Smooth muscle cell of the brain vasculature (primary cell): ENCODE measurements at regions not wholly inside any gene's neighbourhood (a gene's known extent, or its start where the extent isn't known, plus 50 kb on each side); places are given as distances from the start of the nearest gene placed in this dataset.

Experiments used
- DNase-seq: peaks from one replicate; pipeline ENCODE4 v3.0.0-alpha.2; 2012; ENCODE audit warnings: low read depth, low spot score

- DNase-seq, result no peak
These were observed 94.5 kb upstream of the NFIA start for GRCh38 chr1:60987904-60988303.

DNA sequence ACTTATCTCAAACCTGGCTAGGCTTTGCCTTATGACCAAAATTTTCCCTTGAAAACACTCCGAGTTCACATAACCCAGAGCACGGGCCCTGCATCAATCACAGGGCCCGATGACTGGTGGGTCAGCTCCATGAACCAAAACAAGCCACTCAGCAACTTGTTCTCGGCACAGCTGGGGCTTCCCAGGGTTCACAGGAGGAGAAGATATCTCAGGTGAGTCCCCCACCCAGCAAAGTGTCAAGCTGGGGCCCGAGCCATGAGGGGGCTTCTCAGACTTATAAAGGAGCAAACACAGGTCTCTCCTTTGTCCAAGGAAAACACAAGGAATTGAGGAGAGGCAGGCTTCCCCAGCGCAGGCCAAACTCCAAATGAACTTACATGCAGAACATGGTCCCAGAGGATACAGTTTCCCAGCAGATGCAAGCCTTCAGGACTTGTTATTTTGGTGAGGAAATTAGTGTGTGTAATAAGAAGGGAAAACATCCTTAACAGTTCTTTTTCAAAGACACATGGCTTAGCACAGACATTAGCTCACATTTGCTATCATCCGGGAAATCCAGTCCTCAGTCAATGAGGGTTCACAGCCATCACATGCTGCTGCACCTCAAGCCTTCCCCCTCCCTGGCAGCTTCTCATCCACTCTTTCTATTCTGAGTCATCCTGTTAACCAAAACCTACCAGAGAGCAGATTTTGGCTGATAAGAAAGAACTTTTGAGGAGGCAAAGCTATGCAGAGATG is 98.1 kb upstream of the NFIA start:
- no peak for DNase-seq

DNA sequence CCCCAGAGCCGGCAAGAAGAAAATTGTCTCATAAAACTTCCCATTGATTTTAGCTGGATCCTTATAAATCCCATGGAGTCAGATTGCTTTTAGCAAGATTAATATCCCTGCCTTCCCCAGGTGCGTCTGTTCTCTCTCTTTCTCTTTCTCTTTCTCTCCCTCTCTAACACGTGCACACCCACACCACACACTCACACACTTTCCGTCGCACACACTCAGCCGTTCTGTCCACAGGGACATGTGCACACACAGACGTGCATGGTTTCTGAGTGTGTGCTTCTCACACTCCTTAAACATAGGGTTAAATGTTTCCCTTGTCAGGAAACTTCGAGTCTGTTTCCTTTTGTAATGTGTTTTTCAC is 98.7 kb upstream of the NFIA start:
- no peak for DNase-seq

DNA sequence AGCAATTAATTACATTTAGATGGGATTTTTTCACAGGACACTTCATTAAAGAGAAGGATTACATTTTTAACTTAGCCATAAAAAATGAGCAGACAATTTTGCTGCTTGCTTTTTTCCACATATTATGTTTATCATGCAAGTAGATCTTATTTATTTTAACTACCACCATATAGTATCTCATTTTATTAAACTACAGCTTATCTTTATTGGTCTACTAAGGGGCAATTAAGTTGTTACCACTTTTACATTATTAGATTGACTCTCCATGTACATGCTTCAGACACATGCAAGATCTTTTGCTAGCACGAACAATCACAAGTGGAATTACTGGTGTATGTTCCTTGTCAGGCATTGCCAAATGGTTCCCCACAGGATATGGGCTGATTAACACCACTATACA is 99.8 kb upstream of the NFIA start:
- no peak for DNase-seq

DNA sequence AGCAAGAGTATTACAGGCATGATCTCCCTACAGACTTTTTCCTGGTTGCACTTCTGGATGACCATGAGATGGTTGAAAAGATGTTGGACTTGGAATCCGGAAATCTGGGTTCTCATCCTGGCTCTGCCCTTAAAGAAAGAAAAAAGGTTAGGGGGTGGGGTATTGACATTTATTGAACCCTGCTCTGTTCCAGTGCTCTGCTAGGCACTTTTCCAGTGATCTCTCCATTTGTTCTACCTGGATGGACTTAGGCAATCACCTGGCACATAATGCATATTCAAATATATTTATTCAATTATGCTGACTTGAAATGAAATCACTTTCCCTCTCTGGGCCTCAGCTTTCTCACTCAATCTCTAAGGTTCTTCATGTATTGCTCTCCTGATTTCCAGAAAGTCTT is 101.0 kb upstream of the NFIA start:
- DNase-seq, result no peak

- no peak for DNase-seq
These were observed 103.7 kb upstream of the NFIA start for GRCh38 chr1:60978421-60979357.

DNA sequence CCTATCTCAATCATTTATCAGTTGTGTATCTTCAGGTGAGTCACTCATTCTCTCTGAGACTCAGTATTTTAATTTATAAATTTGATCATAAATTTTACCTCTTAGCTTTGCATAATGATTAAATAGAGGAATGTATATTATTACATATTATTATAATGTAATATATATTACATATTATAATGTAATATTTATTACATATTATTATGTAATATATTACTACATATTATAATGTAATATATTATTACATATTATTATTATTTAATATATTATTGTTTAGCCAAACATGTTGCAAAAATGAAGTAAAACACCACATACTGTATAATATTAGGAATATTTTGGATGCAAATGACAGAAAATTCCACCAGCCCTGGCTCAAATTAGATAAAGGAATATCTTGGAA is 104.7 kb upstream of the NFIA start:
- DNase-seq, result no peak

- DNase-seq, result no peak
These were observed 107.6 kb upstream of the NFIA start for GRCh38 chr1:60974524-60975372.

DNA sequence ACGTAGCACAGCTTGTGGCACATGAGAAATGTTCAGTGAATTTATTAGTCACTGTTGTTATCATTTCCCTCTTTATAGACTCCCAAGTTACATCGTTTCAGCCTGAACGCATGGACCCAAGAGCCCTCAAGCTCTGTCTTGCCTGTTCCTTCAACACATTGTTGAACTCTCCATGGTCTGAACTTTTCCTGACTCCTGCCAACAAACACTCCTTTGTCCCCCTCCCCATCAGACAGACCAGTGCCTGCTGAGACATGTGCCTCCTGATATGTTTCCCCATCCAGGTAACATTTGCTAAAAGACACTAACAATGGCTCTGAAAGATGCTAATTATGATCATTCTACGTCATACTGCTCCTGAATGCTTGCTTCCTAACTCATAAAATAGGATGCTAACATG is 108.7 kb upstream of the NFIA start:
- no peak for DNase-seq

- no peak for DNase-seq
These were observed 109.5 kb upstream of the NFIA start for GRCh38 chr1:60972841-60973364.

- DNase-seq, result no peak
These were observed 111.0 kb upstream of the NFIA start for GRCh38 chr1:60971330-60971729.

DNA sequence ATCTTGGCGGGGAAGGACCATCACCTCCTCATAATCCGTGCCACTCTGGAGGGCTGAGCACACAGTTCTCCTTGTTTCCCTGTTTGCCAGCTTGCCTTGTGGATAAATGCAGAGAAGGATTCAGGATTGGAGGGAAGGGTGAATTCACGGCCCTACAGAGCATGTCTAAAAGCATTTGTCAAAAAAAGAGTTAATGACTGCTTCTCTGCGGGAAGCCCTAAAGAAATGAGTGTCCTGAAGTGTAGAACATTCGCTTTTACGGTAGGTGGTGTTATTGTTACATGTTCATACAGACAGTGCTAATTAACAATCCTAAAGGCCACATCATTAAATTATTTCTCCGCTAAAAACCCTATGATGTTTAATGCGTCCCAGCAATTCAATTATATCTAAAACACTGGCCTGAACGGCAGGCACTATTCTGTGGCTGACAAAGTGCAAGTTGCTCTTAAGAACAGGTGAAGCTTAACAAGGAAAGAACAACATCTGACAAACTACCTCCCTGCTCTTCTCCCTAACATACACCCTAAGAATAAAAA is 112.3 kb upstream of the NFIA start:
- DNase-seq, result no peak

DNA sequence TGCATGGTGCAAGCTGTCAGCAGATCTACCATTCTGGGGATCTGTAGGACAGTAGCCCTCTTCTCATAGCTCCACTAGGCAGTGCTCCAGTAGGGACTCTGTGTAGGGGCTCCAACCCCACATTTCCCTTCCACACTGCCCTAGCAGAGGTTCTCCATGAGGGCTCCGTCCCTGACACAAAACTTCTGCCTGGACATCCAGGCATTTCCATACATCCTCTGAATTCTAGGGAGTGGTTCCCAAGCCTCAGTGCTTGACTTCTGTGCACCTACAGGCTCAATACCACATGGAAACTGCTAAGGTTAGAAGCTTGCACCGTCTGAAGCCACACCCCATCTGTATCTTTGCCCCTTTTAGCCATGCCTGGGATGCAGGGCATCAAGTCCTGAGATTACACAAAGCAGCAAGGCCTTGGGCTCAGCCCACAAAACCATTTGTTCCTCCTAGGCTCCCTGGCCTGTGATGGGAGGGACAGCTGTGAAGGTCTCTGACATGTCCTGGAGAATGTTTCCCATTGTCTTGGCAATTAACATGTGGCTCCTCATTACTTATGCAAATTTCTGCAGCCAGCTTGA is 117.0 kb upstream of the NFIA start:
- no peak for DNase-seq

DNA sequence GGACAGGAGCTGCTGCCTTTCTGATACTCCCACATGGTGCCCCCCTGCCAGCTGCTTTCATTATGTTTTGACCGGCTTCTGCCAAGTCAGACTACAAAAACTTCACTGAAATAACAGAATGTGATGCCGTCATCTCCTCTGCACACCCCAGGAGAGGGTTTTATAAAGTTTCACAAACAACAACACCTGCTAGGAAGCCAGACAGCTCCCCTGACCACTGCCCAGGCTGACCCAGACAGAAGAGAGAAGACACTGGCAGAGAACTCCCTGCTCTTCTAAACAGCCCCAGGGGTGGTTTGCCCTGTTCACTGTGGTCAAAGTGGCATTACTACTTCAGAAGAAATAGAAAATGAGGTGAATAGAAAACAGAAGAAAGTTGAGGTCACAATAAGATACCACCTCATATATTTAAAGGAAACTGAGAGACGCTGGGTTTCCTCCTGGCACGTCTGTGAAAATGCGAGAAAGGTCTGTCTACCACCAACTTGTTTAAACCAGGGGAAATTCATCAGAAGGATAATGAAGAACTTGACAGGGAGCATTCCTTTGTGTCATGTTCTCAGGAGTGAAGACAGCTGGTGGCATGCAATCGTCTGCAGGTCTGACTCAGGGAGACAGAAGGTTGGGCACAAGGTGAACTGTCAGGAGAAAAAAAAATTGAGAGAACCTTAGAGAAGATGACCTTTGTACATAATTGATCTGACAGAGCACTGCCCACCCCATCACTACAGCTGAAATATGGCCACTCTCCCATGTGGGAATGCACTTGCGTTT is 119.0 kb upstream of the NFIA start:
- peak; percentile 86 for DNase-seq

- no peak for DNase-seq
These were observed 121.4 kb upstream of the NFIA start for GRCh38 chr1:60960891-60961461.

DNA sequence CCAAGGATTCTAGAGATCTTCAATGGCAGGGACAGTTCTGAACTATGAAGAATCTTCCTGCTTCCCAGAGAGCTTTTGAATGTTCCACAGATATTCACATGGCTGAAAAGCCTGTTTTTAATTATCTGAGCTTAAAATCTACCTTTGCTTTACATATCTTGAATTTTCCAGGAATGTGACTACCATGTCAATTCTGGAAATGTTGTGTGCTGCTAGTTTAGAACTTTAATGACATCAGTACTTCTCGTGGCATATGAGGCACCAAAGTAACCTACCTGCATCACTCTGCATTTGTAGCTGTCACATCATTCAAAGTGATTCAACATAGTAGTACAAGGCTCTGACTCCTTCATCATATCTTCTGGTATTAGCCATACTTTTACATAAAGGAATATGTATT is 122.7 kb upstream of the NFIA start:
- no peak for DNase-seq

DNA sequence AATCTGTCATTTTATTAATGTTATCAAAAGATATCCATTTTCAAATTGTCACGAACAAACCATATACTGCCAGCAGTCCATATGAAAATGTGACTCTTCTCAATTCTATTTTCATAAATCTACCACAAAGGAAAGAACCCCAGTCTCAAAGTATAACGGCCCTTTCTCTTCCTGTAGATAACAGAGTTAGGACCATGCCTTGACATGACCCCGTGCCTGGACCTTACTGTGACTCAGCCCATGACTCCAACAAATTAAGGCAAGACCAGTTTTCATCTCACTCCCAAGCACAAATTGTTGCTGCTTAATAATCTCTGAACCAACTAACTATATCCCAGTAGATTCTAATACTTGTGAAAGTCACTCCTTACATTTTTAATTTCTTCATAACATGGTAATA is 124.4 kb upstream of the NFIA start:
- no peak for DNase-seq

GRCh38 chr1:60956520-60956919 is 125.8 kb upstream of the NFIA start:
- no peak for DNase-seq

- DNase-seq, result no peak
These were observed 129.7 kb upstream of the NFIA start for GRCh38 chr1:60952612-60953111.
